Endothelial cell of umbilical vein (primary cell): ENCODE measurements at regions not wholly inside any gene's neighbourhood (a gene's known extent, or its start where the extent isn't known, plus 50 kb on each side); places are given as distances from the start of the nearest gene placed in this dataset.

Source experiments
- BruUV-seq: library from RNA; stranded (reverse); fragments of 400-500 nt; replicated peaks from 2 replicates; lab custom pipeline; 2021; lab: Mats Ljungman, UMichigan
- CTCF ChIA-PET: fragments of 300-600, 350-600 bp; sonication (Branson Sonifier 250); formaldehyde crosslinking; loops from one replicate; lab custom pipeline; 2021; ENCODE audit warnings: antibody characterized with exemption, inconsistent platforms; lab: Charles Lee
- POLR2A ChIA-PET: fragments of 300-600, 350-600 bp; sonication (Branson Sonifier 250); formaldehyde crosslinking; loops from one replicate; lab custom pipeline; 2021; ENCODE audit warnings: antibody characterized with exemption, inconsistent platforms; lab: Charles Lee
- DNase-seq: peaks from one replicate; pipeline ENCODE4 v3.0.0-alpha.2; 2011; ENCODE audit warnings: low read depth, low spot score
- FAIRE-seq: peaks from 2 replicates; lab custom pipeline; 2011; peaks lifted over from hg19 to GRCh38; lab: Jason Lieb, UNC
- H2AFZ ChIP-seq: 2 replicates; pipeline ENCODE4 v1.6.0; 2012; ENCODE audit warnings: low read depth, low read length, control low read depth, inconsistent platforms
- H3K27ac ChIP-seq: 2 replicates; pipeline ENCODE4 v1.5.1; 2011; ENCODE audit warnings: low read depth, mild to moderate bottlenecking, control low read depth, low read length, moderate library complexity; ENCODE audit not compliant: insufficient read depth
- H3K27me3 ChIP-seq, 2 experiments: 2 replicates each; pipeline versions ENCODE4 v1.6.0 to v1.6.1; 2011; ENCODE audit warnings: low read length in 2 of 2, mixed read lengths in 1 of 2; ENCODE audit not compliant: control insufficient read depth in 2 of 2, insufficient read depth in 2 of 2
- H3K36me3 ChIP-seq, 2 experiments: 2 replicates in 1 of 2; 3 replicates in 1 of 2; pipeline ENCODE4 v1.5.1; 2011; ENCODE audit warnings: low read length in 2 of 2, mild to moderate bottlenecking in 1 of 2, moderate library complexity in 1 of 2; ENCODE audit not compliant: control insufficient read depth in 2 of 2, insufficient read depth in 2 of 2; ENCODE audit errors: extremely low read depth in 1 of 2
- H3K4me1 ChIP-seq: 3 replicates; pipeline ENCODE4 v1.5.1; 2011; ENCODE audit warnings: mild to moderate bottlenecking, low read length; ENCODE audit not compliant: control insufficient read depth, insufficient read depth; ENCODE audit errors: extremely low read depth
- H3K4me2 ChIP-seq: 2 replicates; pipeline ENCODE4 v1.6.1; 2011; ENCODE audit warnings: low read length, control low read depth, mixed read lengths; ENCODE audit not compliant: insufficient read depth
- H3K4me3 ChIP-seq, 3 experiments: fragments of 200-600 bp in 1 of 3; sonication (generic), shearing (Covaris generic) in 1 of 3; replicated peaks in 1 of 3; 2 replicates each; pipeline ENCODE4 v1.5.1; 2011 to 2016; ENCODE audit warnings: control low read depth in 3 of 3, low read length in 3 of 3, mild to moderate bottlenecking in 2 of 3, inconsistent platforms in 1 of 3, low read depth in 1 of 3, moderate library complexity in 1 of 3; ENCODE audit not compliant: insufficient read depth in 1 of 3
- H3K79me2 ChIP-seq: 2 replicates; pipeline ENCODE4 v1.6.0; 2012; ENCODE audit warnings: low read length, inconsistent platforms; ENCODE audit not compliant: control insufficient read depth, insufficient read depth
- H3K9ac ChIP-seq: replicated peaks from 2 replicates; pipeline ENCODE3; 2011; ENCODE audit warnings: low read length, control low read depth; ENCODE audit not compliant: insufficient read depth; ENCODE audit errors: extremely low read depth
- H3K9me1 ChIP-seq: replicated peaks from 3 replicates; pipeline ENCODE4 v1.6.0; 2011; ENCODE audit warnings: mild to moderate bottlenecking, low read length; ENCODE audit not compliant: control insufficient read depth, insufficient read depth; ENCODE audit errors: extremely low read depth
- H3K9me3 ChIP-seq: replicated peaks from 2 replicates; pipeline ENCODE4 v1.5.1; 2012; ENCODE audit warnings: low read length, inconsistent platforms; ENCODE audit not compliant: control insufficient read depth, insufficient read depth
- H4K20me1 ChIP-seq: replicated peaks from 2 replicates; pipeline ENCODE3; 2011; ENCODE audit warnings: mild to moderate bottlenecking, low read length; ENCODE audit not compliant: control insufficient read depth, insufficient read depth; ENCODE audit errors: extremely low read depth
- EZH2 ChIP-seq: IDR thresholded peaks from 2 replicates; pipeline ENCODE4 v1.6.1; 2012; ENCODE audit warnings: borderline replicate concordance, low read depth, mild to moderate bottlenecking, moderate library complexity, low read length, inconsistent platforms; ENCODE audit not compliant: severe bottlenecking
- FOS ChIP-seq: IDR thresholded peaks from 2 replicates; pipeline ENCODE4 v1.6.1; 2011; ENCODE audit warnings: mild to moderate bottlenecking, low read length, moderate library complexity, borderline replicate concordance; ENCODE audit not compliant: insufficient read depth
- GATA2 ChIP-seq: IDR thresholded peaks from 2 replicates; pipeline ENCODE4 v1.7.0; 2011; ENCODE audit warnings: low read depth, mild to moderate bottlenecking, moderate library complexity, mixed read lengths, low read length; ENCODE audit not compliant: insufficient read length, insufficient read depth
- JUN ChIP-seq: IDR thresholded peaks from 2 replicates; pipeline ENCODE4 v1.6.1; 2011; ENCODE audit warnings: borderline replicate concordance, low read depth; ENCODE audit not compliant: insufficient read length, insufficient read depth
- MYC ChIP-seq: IDR thresholded peaks from one replicate; pipeline ENCODE4 v1.6.1; 2011; ENCODE audit warnings: mild to moderate bottlenecking, low read depth, low read length
- POLR2A ChIP-seq: IDR thresholded peaks from 2 replicates; pipeline ENCODE4 v1.6.1; 2012; ENCODE audit warnings: low read depth, mild to moderate bottlenecking, control low read depth, low read length
- POLR2AphosphoS5 ChIP-seq: IDR thresholded peaks from 2 replicates; pipeline ENCODE4 v1.6.1; 2012; ENCODE audit warnings: low read depth, mild to moderate bottlenecking, control low read depth, low read length, moderate library complexity; ENCODE audit not compliant: insufficient read depth
- dilution Hi-C: fragments of 300-500 bp; cut with MboI; formaldehyde crosslinking; loops from one replicate; pipeline ENCODE4 v1.15.0; 2019; ENCODE audit warnings: low sequenced_read_pairs; ENCODE audit not compliant: extremely low pct_ligation_motif_present
- intact Hi-C: fragments of 100-400 bp; cut with micrococcal nuclease; formaldehyde crosslinking; loops from one replicate; pipeline ENCODE4 v1.10.0; 2022
- TF ChIP-seq, protein P1 (sequence below): IDR thresholded peaks from 2 replicates; pipeline ENCODE4 v1.6.1; 2011; ENCODE audit not compliant: insufficient read depth, insufficient read length
- TF ChIP-seq, protein P2 (sequence below), 2 donors: IDR thresholded peaks; 1 replicate in 1 of 2; 2 replicates in 1 of 2; pipeline ENCODE4 v1.5.1; 2011; ENCODE audit warnings: low read length in 2 of 2, mild to moderate bottlenecking in 2 of 2, moderate library complexity in 2 of 2, control low read depth in 1 of 2, inconsistent platforms in 1 of 2, low read depth in 1 of 2; ENCODE audit not compliant: insufficient read depth in 1 of 2; ENCODE audit errors: extremely low read depth in 1 of 2

DNA sequence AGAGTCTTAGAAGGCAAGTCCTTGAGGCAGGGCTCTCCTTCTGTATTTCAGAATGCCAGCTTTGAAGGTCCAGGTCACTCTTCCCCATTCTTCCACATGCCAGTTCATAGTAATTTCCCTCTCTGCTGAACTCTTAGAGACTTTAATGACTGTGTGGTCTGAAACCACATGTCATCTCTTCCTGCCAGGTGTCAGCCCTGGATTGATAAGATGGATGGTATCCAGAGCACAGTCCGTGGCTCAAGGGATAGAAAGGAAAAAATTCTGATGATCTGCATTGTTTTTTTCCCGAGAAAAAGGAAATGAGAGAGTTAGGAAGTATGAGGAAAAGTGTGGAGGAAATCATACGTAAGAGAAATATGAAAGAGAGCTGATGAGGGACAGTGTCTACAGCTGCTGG is 250.9 kb downstream of the TPBG start:
- ChIA-PET CTCF (interaction anchor here (0.9 kb wide), 1 partner anchor 343 kb away, joined by 5 read pairs; no protein-coding TSS in a partner anchor), POLR2A (no interaction called here)
- Histone ChIP-seq H3K27me3 (no peaks in the 10 kb centered on the region), H3K9me3 (no peaks in the 10 kb centered on the region), H3K4me1 (no peaks in the 10 kb centered on the region), H3K9me1 (no peaks in the 10 kb centered on the region), H3K4me3 (no peak overlapping the region), H4K20me1 (no peaks in the 10 kb centered on the region), H3K27ac (no peak overlapping the region), H3K79me2 (no peaks in the 10 kb centered on the region), H3K4me2 (no peak overlapping the region), H3K36me3 (no peaks in the 10 kb centered on the region), H2AFZ (no peak overlapping the region), H3K9ac (no peak overlapping the region)
- dilution Hi-C loops, result no loop called here
- TF ChIP-seq POLR2A (no peak), EZH2 (no peak), FOS (no peak)
- intact Hi-C loops, result no loop called here
- DNase-seq (no peak), FAIRE-seq (no peak)
- no TSS peak for BruUV-seq

DNA sequence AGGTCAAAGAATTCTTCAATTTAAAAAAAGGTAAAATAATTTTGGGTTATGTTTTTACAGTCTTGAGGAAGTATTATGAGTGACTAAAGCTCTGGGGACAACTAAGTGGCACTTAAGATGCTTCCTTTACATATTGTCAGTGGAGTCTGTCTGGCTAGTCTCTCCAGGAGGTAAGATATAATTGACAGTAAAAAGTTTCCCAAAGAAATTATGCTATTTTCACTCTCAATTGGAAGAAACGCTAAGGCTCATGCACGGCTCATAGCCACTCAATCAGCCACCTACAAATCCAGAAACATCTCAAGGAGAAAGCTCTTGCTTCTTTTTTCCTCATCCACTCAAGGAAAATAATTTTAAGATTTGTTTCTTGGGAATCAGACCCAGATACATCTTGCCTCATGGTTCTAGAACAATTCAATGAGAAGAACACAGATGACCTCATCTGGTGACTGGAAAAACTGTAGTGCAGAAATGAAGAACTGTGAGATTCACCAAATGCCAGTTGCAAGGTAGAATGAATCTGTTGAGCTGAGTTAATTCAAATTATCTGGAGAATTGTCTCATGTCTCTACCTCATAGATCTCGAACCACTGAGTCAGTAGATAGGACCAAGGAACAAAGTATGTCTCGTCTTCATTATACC is 252.9 kb downstream of the TPBG start:
- FAIRE-seq (no peak), DNase-seq (no peak)
- no peaks in the 10 kb centered on the region for H4K20me1 ChIP-seq
- no peaks in the 10 kb centered on the region for H3K9me1 ChIP-seq
- TF ChIP-seq MYC (no peak), EZH2 (no peak), POLR2AphosphoS5 (no peak), POLR2A (no peak), FOS (no peak), JUN (no peak), GATA2 (no peak)
- TF ChIP-seq, protein P1, sequence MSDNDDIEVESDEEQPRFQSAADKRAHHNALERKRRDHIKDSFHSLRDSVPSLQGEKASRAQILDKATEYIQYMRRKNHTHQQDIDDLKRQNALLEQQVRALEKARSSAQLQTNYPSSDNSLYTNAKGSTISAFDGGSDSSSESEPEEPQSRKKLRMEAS, result no peak
- TF ChIP-seq, protein P2, sequence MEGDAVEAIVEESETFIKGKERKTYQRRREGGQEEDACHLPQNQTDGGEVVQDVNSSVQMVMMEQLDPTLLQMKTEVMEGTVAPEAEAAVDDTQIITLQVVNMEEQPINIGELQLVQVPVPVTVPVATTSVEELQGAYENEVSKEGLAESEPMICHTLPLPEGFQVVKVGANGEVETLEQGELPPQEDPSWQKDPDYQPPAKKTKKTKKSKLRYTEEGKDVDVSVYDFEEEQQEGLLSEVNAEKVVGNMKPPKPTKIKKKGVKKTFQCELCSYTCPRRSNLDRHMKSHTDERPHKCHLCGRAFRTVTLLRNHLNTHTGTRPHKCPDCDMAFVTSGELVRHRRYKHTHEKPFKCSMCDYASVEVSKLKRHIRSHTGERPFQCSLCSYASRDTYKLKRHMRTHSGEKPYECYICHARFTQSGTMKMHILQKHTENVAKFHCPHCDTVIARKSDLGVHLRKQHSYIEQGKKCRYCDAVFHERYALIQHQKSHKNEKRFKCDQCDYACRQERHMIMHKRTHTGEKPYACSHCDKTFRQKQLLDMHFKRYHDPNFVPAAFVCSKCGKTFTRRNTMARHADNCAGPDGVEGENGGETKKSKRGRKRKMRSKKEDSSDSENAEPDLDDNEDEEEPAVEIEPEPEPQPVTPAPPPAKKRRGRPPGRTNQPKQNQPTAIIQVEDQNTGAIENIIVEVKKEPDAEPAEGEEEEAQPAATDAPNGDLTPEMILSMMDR (IDR thresholded peaks at IDR 0.05; ENCODE audit: extremely low read depth in 1 of 2, insufficient read depth in 1 of 2, low read depth in 1 of 2, low read length in 2 of 2), result no peak
- intact Hi-C loops, result no loop called here
- no peak overlapping the region for H3K4me3 ChIP-seq
- dilution Hi-C loops, result no loop called here
- H3K4me1 ChIP-seq, result no peaks in the 10 kb centered on the region
- H3K36me3 ChIP-seq, result no peaks in the 10 kb centered on the region
- H3K4me2 ChIP-seq, result no peak overlapping the region
- H3K9ac ChIP-seq, result no peak overlapping the region
- POLR2A ChIA-PET, result no interaction called here
- H3K9me3 ChIP-seq, result no peaks in the 10 kb centered on the region
- H3K79me2 ChIP-seq, result no peaks in the 10 kb centered on the region
- BruUV-seq, result no TSS peak
- no peaks in the 10 kb centered on the region for H3K27me3 ChIP-seq
- H3K27ac ChIP-seq, result no peak overlapping the region
- CTCF ChIA-PET, result no interaction called here
- no peak overlapping the region for H2AFZ ChIP-seq
